ENCODE measurements at regions not wholly inside any gene's neighbourhood (a gene's known extent, or its start where the extent isn't known, plus 50 kb on each side); places are given as distances from the start of the nearest gene placed in this dataset.
"Not testable (repeated sequence)": the region's sequence is repeated elsewhere in the genome, so short reads cannot be mapped to it uniquely, and the experiment has no call there.

DNA sequence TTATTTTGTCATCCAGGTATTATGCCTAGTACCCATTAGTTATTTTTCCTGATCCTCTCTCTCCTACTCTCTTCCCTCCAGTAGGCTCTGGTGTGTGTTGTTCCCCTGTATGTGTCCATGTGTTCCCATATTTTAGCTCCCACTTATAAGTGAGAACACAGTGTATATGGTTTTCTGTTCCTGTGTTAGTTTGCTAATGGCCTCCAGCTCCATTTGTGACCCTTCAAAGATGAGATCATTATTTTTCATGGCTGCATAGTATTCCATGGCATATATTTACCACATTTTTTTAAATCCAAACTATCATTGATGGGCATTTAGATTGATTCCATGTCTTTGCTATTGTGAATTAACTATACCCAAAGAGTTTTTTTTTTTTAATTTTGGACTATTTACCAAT lies 1675.7 kb upstream of the B3GALT2 start:
- Histone ChIP-seq H3K9me3 (replicated peaks) (no peaks in the 10 kb centered on the region; the same call in 1 of the 2 replicates), H3K4me1 (replicated peaks) (no peaks in the 10 kb centered on the region), H3K27me3 (replicated peaks) (no peaks in the 10 kb centered on the region), H3K36me3 (no peaks in the 10 kb centered on the region), H3K27ac (no peak overlapping the region), H3K4me3 (no peak overlapping the region)
- DNase-seq (ENCODE audit: low read depth in 1 of 2, low spot score in 2 of 2): no peak

DNA sequence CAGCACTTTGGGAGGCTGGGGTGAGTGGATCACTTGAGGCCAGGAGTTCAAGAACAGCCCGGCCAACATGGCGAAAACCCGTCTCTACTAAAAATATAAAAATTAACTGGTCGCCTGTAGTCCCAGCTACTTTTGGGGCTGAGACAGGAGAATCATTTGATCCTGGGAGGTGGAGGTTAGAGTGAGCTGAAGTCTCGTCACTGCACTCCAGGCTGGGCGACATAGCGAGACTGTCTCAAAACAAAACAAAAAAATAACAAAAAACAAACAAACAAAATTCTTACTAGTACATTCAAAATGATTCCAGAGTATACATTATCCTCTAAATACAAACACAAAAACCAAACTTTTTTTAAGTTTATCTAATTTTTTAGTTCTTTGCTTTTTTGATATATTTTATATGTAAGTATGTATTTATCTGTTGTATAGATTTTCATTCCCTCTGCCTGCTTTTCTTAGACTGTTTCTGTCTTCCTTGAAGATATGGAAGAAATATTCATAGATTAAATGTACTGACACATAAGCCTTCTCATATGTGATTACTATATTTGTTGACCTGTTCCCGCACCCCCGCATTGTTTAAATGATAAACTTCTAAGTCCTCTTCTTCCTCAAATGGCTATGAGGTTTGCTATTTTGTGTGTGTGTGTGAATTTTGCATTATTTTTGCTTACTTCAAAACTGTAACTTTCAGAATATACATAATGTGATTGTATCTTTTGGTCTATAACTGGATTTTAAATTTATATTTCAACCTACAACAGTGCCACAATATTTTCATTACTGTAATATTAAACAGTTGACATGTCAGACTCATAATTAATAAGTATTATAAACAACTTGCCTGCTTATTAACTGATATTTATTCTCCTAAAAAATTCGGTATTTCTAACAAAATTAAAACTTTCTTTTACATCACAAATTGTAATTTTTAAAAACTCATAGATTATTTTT lies 1674.1 kb upstream of the B3GALT2 start:
- H3K4me3 ChIP-seq: no peak overlapping the region
- DNase-seq (ENCODE audit: low read depth in 1 of 2, low spot score in 2 of 2): no peak
- H3K4me1 ChIP-seq (replicated peaks): no peaks in the 10 kb centered on the region
- no peaks in the 10 kb centered on the region for H3K27me3 ChIP-seq (replicated peaks)
- H3K27ac ChIP-seq: no peak overlapping the region
- H3K36me3 ChIP-seq: no peaks in the 10 kb centered on the region
- H3K9me3 ChIP-seq (replicated peaks): no peaks in the 10 kb centered on the region; the same call in 1 of the 2 replicates

- not testable (repeated sequence) for H3K4me1 ChIP-seq (replicated peaks); H3K9me3 ChIP-seq (replicated peaks); H3K27me3 ChIP-seq (replicated peaks); DNase-seq (ENCODE audit: low read depth in 1 of 2, low spot score in 2 of 2); H3K27ac ChIP-seq; H3K36me3 ChIP-seq; H3K4me3 ChIP-seq
Measured at GRCh38 chr1:194859481-194860154, 1673.2 kb upstream of the B3GALT2 start.

- H3K27me3 ChIP-seq (replicated peaks); H3K27ac ChIP-seq; DNase-seq (ENCODE audit: low read depth in 1 of 2, low spot score in 2 of 2); H3K9me3 ChIP-seq (replicated peaks); H3K36me3 ChIP-seq; H3K4me3 ChIP-seq; H3K4me1 ChIP-seq (replicated peaks): not testable (repeated sequence)
Measured at GRCh38 chr1:194858811-194859480, 1672.5 kb upstream of the B3GALT2 start.

GRCh38 chr1:194857413-194857812 lies 1671.0 kb upstream of the B3GALT2 start:
- no peaks in the 10 kb centered on the region for H3K4me1 ChIP-seq (replicated peaks)
- DNase-seq (ENCODE audit: low read depth in 1 of 2, low spot score in 2 of 2): no peak
- H3K9me3 ChIP-seq (replicated peaks): no peaks in the 10 kb centered on the region; the same call in 1 of the 2 replicates
- H3K27ac ChIP-seq: no peak overlapping the region
- H3K4me3 ChIP-seq: no peak overlapping the region
- no peaks in the 10 kb centered on the region for H3K27me3 ChIP-seq (replicated peaks)
- H3K36me3 ChIP-seq: no peaks in the 10 kb centered on the region

DNA sequence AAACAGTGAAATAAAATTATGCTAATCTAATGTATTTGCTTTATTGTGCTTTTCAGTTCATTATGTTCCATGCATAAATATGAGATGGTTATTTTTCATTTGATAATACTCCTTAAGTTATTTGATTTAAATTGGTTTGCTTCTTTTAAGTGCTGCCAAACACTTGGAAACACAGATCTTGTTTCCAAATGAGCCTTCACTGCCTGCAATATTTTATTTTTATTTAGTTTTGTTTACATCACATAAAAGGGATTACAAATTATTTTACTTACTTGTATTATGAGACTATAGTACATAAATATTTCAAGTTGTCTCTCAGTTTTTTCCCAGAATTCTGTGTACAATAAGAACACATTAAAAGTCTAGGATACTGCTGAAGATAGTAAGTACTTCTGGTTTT lies 1662.4 kb upstream of the B3GALT2 start:
- no peaks in the 10 kb centered on the region; the same call in 1 of the 2 replicates for H3K9me3 ChIP-seq (replicated peaks)
- H3K4me3 ChIP-seq: no peak overlapping the region
- H3K27me3 ChIP-seq (replicated peaks): no peaks in the 10 kb centered on the region
- no peak for DNase-seq (ENCODE audit: low read depth in 1 of 2, low spot score in 2 of 2)
- no peaks in the 10 kb centered on the region for H3K36me3 ChIP-seq
- no peak overlapping the region for H3K27ac ChIP-seq
- no peaks in the 10 kb centered on the region for H3K4me1 ChIP-seq (replicated peaks)

GRCh38 chr1:194846488-194846887 lies 1660.1 kb upstream of the B3GALT2 start:
- no peaks in the 10 kb centered on the region; the same call in 1 of the 2 replicates for H3K9me3 ChIP-seq (replicated peaks)
- no peaks in the 10 kb centered on the region for H3K36me3 ChIP-seq
- H3K27me3 ChIP-seq (replicated peaks): no peaks in the 10 kb centered on the region
- no peak overlapping the region for H3K4me3 ChIP-seq
- H3K4me1 ChIP-seq (replicated peaks): no peaks in the 10 kb centered on the region
- no peak for DNase-seq (ENCODE audit: low read depth in 1 of 2, low spot score in 2 of 2)
- H3K27ac ChIP-seq: no peak overlapping the region

- no peak overlapping the region for H3K27ac ChIP-seq
- H3K4me3 ChIP-seq: no peak overlapping the region
- DNase-seq (ENCODE audit: low read depth in 1 of 2, low spot score in 2 of 2): no peak
- H3K27me3 ChIP-seq (replicated peaks): no peaks in the 10 kb centered on the region
- no peaks in the 10 kb centered on the region for H3K36me3 ChIP-seq
- no peaks in the 10 kb centered on the region for H3K4me1 ChIP-seq (replicated peaks)
- no peaks in the 10 kb centered on the region; the same call in 1 of the 2 replicates for H3K9me3 ChIP-seq (replicated peaks)
Measured at GRCh38 chr1:194843077-194843476, 1656.7 kb upstream of the B3GALT2 start.

GRCh38 chr1:194833111-194833510 lies 1646.7 kb upstream of the B3GALT2 start:
- H3K4me1 ChIP-seq (replicated peaks): no peaks in the 10 kb centered on the region
- H3K36me3 ChIP-seq: no peaks in the 10 kb centered on the region
- H3K27me3 ChIP-seq (replicated peaks): no peaks in the 10 kb centered on the region
- H3K9me3 ChIP-seq (replicated peaks): peaks cover 6% of the 10 kb centered on the region; the same call in 1 of the 2 replicates
- DNase-seq (ENCODE audit: low read depth in 1 of 2, low spot score in 2 of 2): no peak
- no peak overlapping the region for H3K4me3 ChIP-seq
- no peak overlapping the region for H3K27ac ChIP-seq

- H3K4me3 ChIP-seq; H3K27me3 ChIP-seq (replicated peaks); H3K4me1 ChIP-seq (replicated peaks); H3K27ac ChIP-seq; H3K36me3 ChIP-seq; DNase-seq (ENCODE audit: low read depth in 1 of 2, low spot score in 2 of 2); H3K9me3 ChIP-seq (replicated peaks): not testable (repeated sequence)
Measured at GRCh38 chr1:194831595-194831994, 1645.2 kb upstream of the B3GALT2 start.

DNA sequence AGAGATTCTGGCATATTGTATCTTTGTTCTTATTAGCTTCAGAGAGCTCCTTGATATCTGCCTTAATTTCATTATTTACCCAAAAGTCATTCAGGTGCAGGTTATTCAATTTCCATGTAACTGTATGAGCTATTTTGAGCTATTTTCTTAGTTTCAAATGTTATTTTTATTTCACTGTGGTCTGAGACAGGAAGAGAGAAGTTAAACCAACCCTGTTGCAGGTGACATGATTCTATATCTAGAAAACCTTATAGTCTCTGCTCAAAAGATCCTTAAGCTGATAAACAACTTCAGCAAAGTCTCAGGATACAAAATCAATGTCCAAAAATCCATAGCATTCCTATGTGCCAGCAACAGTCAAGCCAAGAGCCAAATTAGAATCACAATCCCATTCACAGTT lies 1644.0 kb upstream of the B3GALT2 start:
- no peaks in the 10 kb centered on the region for H3K4me1 ChIP-seq (replicated peaks)
- H3K9me3 ChIP-seq (replicated peaks): peaks cover 6% of the 10 kb centered on the region; the same call in 1 of the 2 replicates
- H3K27ac ChIP-seq: no peak overlapping the region
- H3K27me3 ChIP-seq (replicated peaks): no peaks in the 10 kb centered on the region
- no peak overlapping the region for H3K4me3 ChIP-seq
- H3K36me3 ChIP-seq: no peaks in the 10 kb centered on the region
- DNase-seq (ENCODE audit: low read depth in 1 of 2, low spot score in 2 of 2): no peak

DNA sequence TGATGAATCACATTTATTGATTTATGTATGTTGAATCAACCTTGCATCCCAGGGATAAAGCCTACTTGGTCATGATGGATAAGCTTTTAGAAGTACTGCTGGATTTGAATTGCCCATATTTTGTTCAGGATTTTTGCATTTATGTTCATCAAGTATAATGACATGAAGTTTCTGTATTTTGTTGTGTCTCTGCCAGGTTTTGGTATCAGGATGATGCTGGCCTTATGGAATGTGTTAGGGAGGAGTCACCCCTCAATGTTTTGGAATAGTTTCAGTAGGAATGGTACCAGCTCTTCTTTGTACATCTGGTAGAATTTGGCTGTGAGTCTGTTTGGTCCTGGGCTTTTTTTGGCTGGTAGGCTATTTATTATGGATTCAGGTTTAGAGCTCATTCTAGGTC lies 1643.1 kb upstream of the B3GALT2 start:
- H3K27ac ChIP-seq: no peak overlapping the region
- H3K36me3 ChIP-seq: no peaks in the 10 kb centered on the region
- no peaks in the 10 kb centered on the region for H3K4me1 ChIP-seq (replicated peaks)
- no peak overlapping the region for H3K4me3 ChIP-seq
- DNase-seq (ENCODE audit: low read depth in 1 of 2, low spot score in 2 of 2): no peak
- no peaks in the 10 kb centered on the region for H3K27me3 ChIP-seq (replicated peaks)
- H3K9me3 ChIP-seq (replicated peaks): peaks cover 6% of the 10 kb centered on the region; the same call in 1 of the 2 replicates

- Histone ChIP-seq H3K9me3 (replicated peaks) (peaks cover 7% of the 10 kb centered on the region), H3K36me3 (no peaks in the 10 kb centered on the region), H3K4me1 (replicated peaks) (no peaks in the 10 kb centered on the region), H3K27ac (no peak overlapping the region), H3K27me3 (replicated peaks) (no peaks in the 10 kb centered on the region), H3K4me3 (no peak overlapping the region)
- DNase-seq (ENCODE audit: low read depth in 1 of 2, low spot score in 2 of 2): no peak
Measured at GRCh38 chr1:194825382-194825781, 1639.0 kb upstream of the B3GALT2 start.

DNA sequence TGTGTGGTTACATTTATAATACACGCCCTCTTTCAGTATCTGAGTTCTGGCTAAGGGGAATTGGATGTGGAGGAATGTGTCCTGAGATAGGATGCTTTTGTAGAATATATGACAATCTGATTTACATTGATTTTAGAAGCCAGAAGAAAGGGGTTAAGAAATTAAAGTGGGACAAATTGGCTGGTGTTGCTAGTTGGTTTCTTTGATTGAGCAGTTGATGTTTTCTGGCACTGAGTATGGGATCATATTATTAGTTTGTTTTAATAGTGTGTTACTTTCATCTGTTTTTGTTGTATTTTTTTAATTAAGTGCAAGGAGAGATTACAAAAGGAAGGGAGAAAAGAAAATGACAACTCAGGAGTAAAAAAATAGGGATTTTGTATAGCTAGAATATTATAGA lies 1634.7 kb upstream of the B3GALT2 start:
- H3K9me3 ChIP-seq (replicated peaks): peaks cover 5% of the 10 kb centered on the region
- H3K4me1 ChIP-seq (replicated peaks): no peaks in the 10 kb centered on the region
- no peak overlapping the region for H3K27ac ChIP-seq
- no peaks in the 10 kb centered on the region for H3K36me3 ChIP-seq
- H3K4me3 ChIP-seq: no peak overlapping the region
- no peak for DNase-seq (ENCODE audit: low read depth in 1 of 2, low spot score in 2 of 2)
- no peaks in the 10 kb centered on the region for H3K27me3 ChIP-seq (replicated peaks)

Measured in SJSA1 (cell line).